Endometrium (tissue), 2 donors: ENCODE measurements at regions not wholly inside any gene's neighbourhood (a gene's known extent, or its start where the extent isn't known, plus 50 kb on each side); places are given as distances from the start of the nearest gene placed in this dataset.

Source experiments
- FAIRE-seq: peaks from 2 replicates; lab custom pipeline; 2012; peaks lifted over from hg19 to GRCh38; lab: Jason Lieb, UNC
- donor health status: control.
- donor health status: control.

GRCh38 chr12:91396293-91396692 is 213.7 kb upstream of the DCN start:
- no peak for FAIRE-seq

- no peak for FAIRE-seq
Measured at GRCh38 chr12:91395628-91396135, 213.1 kb upstream of the DCN start.

GRCh38 chr12:91394903-91395302 is 212.3 kb upstream of the DCN start:
- FAIRE-seq, result no peak

- peak; percentile 90 for FAIRE-seq
Measured at GRCh38 chr12:91388573-91388972, 206.0 kb upstream of the DCN start.

GRCh38 chr12:91387461-91388134 is 205.0 kb upstream of the DCN start:
- FAIRE-seq, result no peak

GRCh38 chr12:91384806-91385205 is 202.2 kb upstream of the DCN start:
- FAIRE-seq, result no peak

GRCh38 chr12:91384366-91384765 is 201.7 kb upstream of the DCN start:
- peak; percentile 65 for FAIRE-seq

GRCh38 chr12:91383099-91383498 is 200.5 kb upstream of the DCN start:
- FAIRE-seq, result peak; percentile 79

- FAIRE-seq, result no peak
Measured at GRCh38 chr12:91382081-91382543, 199.5 kb upstream of the DCN start.

GRCh38 chr12:91381309-91381804 is 198.7 kb upstream of the DCN start:
- peak; percentile 99 for FAIRE-seq

GRCh38 chr12:91380631-91381030 is 198.0 kb upstream of the DCN start:
- FAIRE-seq, result no peak

GRCh38 chr12:91379051-91379775 is 196.6 kb upstream of the DCN start:
- no peak for FAIRE-seq

- no peak for FAIRE-seq
Measured at GRCh38 chr12:91377436-91377835, 194.8 kb upstream of the DCN start.

GRCh38 chr12:91373086-91373485 is 190.5 kb upstream of the DCN start:
- FAIRE-seq, result no peak

GRCh38 chr12:91370086-91370868 is 187.7 kb upstream of the DCN start:
- FAIRE-seq, result no peak

- FAIRE-seq, result no peak
Measured at GRCh38 chr12:91368613-91369012, 186.0 kb upstream of the DCN start.

- peak; percentile 79 for FAIRE-seq
Measured at GRCh38 chr12:91367234-91367849, 184.7 kb upstream of the DCN start.

GRCh38 chr12:91364471-91365184 is 182.0 kb upstream of the DCN start:
- no peak for FAIRE-seq

GRCh38 chr12:91361864-91362263 is 179.2 kb upstream of the DCN start:
- peak; percentile 97 for FAIRE-seq

- FAIRE-seq, result no peak
Measured at GRCh38 chr12:91357381-91357780, 174.8 kb upstream of the DCN start.

GRCh38 chr12:91356405-91356804 is 173.8 kb upstream of the DCN start:
- FAIRE-seq, result peak; percentile 57
